Activated naive CD4-positive, alpha-beta T cell treated with anti-CD3 and anti-CD28 coated beads, Interleukin-2, amount 50 U/mL, for 16 hours (primary cell): ENCODE measurements at regions not wholly inside any gene's neighbourhood (a gene's known extent, or its start where the extent isn't known, plus 50 kb on each side); places are given as distances from the start of the nearest gene placed in this dataset.

ENCODE experiments used
- DNase-seq: peaks from one replicate; pipeline ENCODE4 v3.0.0-alpha.2; 2020

GRCh38 chr1:98278055-98278454 lies 357.2 kb upstream of the DPYD start:
- no peak for DNase-seq

DNA sequence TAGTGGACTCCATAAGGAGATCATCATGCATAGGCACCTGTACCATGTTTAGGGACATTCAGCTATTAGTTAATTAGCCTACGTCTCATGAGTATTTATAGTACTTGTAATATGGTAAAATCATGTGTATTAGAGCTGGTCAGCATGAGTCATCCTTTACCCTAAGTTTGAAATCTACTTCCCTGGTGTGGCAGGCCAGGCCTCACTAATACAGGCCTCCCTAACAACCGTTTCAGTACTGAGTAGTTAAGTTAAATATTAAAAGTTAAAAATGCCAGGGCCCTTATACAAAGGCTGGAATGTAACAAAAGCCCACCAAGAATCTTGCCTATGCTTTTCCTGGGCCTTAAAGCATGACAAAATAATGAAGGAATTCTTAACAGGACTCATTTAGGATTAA lies 356.3 kb upstream of the DPYD start:
- no peak for DNase-seq

- DNase-seq = no peak
Observed at GRCh38 chr1:98276514-98276913, 355.7 kb upstream of the DPYD start.

DNA sequence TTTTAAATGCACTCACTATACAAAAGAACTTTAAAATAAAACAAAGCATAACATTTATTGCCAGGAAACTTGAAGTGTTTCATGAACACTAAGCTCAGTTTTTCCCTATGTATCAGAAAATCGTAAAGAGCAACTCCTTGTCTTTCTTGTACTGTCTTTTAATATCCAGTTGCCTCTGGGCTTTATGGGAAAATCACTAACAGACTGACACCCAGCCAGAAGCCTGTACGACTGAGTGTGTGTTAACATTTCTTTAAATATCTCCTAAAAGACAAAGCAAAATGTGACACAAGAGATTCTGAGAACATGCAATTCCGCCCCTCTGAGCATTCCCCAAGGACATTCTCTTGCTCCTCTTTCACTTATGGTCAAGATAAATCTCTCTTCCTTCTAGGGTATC lies 347.5 kb upstream of the DPYD start:
- no peak for DNase-seq

DNA sequence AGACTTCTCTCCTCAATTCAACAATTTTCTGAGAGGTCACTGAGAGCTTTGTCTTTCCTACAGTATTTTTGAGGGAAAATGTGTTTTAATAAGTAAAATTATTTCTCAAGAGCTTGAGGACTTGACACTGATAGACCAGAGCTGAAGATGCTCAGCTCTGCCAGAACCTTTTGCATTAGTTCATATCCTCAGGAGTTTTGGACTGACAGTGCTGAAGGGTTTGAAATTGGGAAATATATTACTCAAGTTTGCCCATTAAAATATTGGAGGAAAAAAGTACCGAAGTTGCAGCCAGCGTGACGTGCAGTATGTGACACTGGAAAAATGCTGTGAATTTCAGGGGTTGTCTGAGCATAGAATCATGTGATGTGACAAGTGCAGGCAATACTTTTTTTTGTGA lies 346.6 kb upstream of the DPYD start:
- no peak for DNase-seq

GRCh38 chr1:98264727-98265126 lies 343.9 kb upstream of the DPYD start:
- DNase-seq = no peak

- no peak for DNase-seq
Observed at GRCh38 chr1:98260839-98261238, 340.0 kb upstream of the DPYD start.

DNA sequence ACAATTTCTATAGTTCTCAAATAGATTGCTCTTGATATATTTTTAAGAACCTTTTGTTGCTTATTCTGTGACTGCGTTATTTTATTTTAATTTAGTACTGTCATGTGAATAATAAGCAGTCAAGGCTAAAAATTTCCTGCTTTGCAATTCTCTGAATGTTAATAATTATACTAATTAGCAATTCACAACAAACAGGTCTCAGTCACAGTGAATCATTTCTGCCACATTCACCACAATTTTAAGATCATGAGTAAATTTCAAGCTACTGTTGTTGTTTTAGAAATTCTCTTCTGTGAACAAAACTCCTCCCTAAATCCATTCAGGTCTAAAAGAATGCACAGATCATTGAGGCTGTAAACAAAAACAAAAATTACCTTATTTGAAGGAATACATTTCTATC lies 339.6 kb upstream of the DPYD start:
- DNase-seq = no peak

DNA sequence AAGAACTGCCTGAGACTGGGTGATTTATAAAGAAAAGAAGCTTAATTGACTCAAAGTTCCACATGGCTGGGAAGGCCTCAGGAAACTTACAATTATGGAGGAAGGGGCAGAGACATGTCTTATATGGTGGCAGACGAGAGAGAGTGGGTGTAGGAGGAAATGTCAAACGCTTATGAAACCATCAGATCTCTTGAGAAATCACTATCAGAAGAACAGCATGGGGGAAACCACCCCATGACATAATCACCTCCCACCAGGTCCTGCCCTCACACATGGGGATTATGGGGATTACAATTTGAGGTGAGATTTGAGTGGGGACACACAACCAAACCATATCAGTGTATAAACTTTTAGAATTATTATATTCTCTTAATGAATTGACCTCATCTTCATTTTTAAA lies 335.9 kb upstream of the DPYD start:
- DNase-seq = no peak

DNA sequence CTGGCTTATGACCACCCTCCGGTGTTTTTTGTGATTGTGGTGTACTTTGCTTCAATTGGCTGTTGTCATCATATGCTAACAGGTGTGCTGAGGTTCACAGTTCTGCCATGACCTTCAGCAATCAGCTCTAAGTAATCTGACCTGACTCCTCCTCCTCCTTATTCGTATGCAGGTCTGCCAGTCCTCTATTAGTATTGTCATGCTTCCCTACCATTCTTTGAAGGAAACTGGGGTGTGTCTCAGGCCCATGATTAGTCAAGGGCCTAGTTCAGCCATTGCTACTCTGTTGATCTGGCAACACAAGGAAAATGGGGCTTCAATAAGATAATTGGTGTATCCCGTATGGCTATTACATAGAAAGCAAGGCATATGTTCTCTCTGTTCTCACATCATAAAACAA lies 332.3 kb upstream of the DPYD start:
- DNase-seq = no peak

DNA sequence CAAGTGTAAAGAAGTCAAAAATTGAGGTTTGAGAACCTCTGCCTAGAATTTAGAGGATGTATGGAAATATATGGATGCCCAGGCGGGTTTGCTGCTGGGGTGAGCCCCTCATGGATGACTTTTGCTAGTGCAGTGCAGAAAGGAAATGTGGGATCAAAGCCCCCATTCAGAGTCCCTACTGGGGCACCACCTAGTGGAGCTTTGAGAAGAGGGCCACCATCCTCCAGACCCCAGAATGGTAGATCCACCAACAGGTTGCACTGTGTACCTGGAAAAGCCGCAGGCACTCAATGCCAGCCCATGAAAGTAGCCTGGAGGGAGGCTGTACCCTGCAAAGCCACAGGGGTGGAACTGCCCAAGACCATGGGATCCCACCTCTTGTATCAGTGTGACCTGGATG lies 330.7 kb upstream of the DPYD start:
- no peak for DNase-seq

DNA sequence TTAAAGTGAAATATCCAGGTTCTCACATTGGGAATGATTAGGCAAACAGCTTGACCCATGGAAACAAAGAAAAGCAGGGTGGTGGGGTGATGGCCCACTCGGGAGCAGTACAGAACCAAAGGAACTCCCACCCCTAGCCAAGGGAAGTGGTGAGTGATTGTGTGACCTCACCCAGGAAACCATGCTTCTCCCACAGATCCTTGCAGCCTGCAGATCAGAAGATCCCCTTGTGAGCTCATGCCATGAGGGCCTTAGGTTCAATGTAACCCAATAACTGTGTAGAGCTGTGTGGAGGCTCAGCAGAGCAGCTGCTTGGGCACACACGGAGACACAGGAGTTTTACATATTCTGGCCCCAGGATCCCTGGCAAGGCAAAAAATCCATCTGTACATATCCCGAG lies 311.8 kb upstream of the DPYD start:
- no peak for DNase-seq

DNA sequence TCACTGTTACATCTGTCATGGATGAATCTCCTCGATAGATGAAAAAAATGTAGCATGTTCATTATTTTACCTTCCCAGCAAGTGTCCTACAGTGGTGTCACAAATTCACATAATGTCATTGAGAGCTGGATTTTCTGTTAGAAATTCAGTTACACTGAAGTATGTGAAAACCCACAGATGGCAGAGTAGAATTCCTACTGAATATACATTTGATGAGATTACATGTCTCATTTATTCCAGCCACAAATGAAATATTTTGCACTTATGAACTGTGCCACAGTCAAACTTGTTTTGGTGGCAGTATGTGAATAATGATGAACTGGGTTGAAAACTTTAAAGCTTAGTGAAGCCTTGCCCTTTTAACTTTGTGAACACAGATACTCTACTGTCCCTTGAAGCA lies 301.9 kb upstream of the DPYD start:
- no peak for DNase-seq

- DNase-seq = no peak
Observed at GRCh38 chr1:98221923-98222322, 301.1 kb upstream of the DPYD start.

DNA sequence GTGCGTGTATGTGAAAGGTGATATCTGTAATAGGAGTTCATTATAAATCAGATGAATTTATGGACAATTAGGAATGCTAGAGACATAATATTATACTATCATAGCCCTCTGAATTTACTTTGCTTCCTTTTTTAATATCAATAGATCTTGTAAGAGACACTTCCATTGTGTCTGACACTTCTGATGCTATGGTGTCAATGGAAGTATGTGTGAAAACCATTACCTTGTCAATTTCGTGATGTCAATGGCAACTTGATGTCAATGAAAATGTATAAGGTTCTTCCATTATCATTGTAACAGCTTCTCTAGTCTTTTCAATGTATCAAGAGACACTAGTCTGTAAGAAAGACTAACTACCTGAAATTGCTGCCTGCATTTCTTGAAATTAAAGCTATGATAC lies 296.8 kb upstream of the DPYD start:
- no peak for DNase-seq

- DNase-seq = no peak
Observed at GRCh38 chr1:98216304-98216703, 295.5 kb upstream of the DPYD start.

DNA sequence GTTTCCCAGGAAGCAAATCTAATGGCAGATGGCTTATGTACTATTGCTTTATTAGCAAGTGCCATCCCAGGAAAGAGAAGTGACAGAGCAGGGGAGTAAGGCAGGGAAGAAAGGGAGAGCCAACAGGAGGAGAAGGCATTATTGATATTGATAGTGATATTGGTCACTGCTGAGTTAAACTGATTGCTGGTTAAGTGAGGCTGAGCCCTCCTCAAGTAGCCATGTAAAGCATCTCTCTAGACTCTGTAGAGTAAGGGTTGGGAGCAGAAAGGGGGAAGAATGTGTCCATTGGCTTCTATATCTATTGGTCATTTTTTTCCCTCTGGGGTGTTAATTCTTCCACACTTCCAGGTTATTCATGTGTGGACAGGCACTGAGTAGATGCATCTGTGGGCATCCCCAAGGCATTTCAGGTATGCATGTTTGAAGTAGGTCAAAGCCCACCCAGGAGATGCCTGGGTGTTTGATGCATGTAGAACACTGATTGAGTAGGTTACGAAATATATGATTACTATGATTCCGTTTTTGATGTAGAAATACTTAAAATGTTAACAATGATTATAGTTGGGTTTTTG lies 290.5 kb upstream of the DPYD start:
- DNase-seq = no peak

GRCh38 chr1:98210563-98210962 lies 289.7 kb upstream of the DPYD start:
- no peak for DNase-seq

DNA sequence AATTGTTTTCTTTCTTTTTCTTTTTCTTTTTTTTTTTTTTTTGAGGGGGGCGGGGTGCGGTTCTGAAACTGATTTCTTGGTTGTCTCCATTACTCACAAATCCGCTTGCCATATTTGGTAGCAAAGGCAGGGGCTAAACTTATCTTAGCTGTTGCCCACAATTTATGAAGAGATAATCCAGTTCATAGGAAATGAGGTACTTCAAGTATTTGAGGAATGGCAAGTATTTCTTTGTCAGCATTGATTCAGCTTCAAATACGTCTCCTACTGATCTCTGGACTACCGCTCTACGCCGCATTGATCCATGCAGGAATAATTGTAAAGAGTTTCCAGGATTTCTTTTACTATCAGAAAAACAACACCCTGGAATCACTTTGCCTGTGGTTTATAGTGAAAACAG lies 289.2 kb upstream of the DPYD start:
- DNase-seq = no peak

DNA sequence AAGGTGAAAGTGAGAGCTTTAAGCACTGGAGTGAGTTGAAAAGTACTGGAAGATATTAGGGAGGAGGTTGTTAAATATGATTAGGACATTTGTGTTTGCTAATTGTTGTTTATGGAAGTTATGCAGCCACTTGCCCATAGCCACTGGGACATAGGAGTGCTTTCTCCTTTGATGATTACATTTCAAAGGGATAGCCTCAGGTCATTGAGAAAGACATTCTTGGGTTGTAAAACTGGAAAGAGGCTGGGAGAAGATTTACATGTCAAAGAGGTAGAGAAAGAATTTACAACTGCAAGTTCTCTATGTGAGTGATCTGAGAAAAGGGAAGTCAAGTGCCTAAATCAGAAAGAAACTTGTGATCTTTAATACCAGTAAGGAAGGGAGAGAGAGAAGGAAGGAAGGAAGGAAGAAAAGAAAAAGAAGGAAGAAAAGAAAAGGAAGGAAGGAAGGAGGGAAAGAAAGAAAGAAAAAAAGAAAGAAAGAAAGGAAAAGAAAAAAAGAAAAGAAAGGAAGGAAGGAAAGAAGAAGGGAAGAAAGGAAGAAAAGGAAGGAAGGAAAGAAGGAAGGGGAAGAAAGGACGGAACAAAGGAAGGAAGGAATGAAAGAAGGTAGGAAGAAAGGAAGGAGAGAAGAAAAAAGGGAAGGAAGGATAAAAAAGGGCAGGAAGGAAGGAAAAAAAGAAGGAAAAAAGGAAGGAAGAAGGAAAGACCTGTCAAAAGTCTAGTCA lies 284.6 kb upstream of the DPYD start:
- DNase-seq = no peak

- no peak for DNase-seq
Observed at GRCh38 chr1:98203466-98203865, 282.6 kb upstream of the DPYD start.

- DNase-seq = no peak
Observed at GRCh38 chr1:98201666-98202081, 280.8 kb upstream of the DPYD start.

DNA sequence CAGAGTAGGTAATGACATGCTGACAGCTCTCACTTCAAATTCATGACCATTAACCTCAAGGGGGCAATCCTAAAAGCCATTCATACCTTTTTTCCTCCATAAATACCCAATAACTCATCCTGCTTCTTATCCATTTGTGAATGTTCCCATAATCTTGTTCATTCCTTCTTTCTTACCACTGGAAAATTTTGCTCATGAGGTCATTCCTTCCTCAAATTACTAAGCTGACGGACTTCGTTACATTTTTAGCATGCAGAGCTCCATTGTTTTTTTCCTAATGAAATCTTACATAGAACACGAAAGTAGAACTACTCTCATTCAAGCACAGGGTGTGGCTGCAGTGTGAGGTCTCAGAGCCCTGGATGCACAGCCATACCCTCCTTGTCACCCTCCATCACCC lies 276.5 kb upstream of the DPYD start:
- no peak for DNase-seq

GRCh38 chr1:98196012-98196411 lies 275.2 kb upstream of the DPYD start:
- DNase-seq = no peak

DNA sequence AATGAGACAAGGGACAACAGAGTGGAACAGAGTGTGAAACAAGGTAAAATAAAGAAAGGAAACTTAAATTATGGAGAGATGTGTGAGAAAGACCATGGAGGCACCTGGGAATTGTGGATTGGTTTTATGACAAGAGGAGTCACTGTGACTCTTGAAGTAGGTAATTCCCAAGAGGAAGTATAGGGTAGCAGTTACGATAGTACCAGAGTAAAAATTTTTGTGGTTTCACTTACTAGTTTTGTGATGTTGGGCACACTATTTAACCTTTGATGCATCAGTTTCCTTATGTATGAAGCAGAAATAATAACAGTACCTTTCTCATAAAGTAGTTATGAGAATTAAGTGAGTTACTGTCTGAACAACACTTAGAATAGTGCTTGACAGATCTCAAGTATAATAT lies 267.9 kb upstream of the DPYD start:
- DNase-seq = no peak
